H1 (cell line): ENCODE measurements at regions not wholly inside any gene's neighbourhood (a gene's known extent, or its start where the extent isn't known, plus 50 kb on each side); places are given as distances from the start of the nearest gene placed in this dataset.

Experiments
- CTCF ChIA-PET: fragments of 300-600 bp; sonication (Branson Sonifier 250); formaldehyde crosslinking; loops from one replicate; lab custom pipeline; 2021; ENCODE audit not compliant: partially characterized antibody; lab: Charles Lee
- POLR2A ChIA-PET: fragments of 300-600 bp; sonication (Branson Sonifier 250); formaldehyde crosslinking; loops from one replicate; lab custom pipeline; 2021; ENCODE audit warnings: inconsistent platforms; ENCODE audit not compliant: partially characterized antibody; lab: Charles Lee
- DNase-seq, 2 experiments: peaks; one replicate each; pipeline versions ENCODE4 v3.0.0 to v3.0.0-alpha.2; 2010 to 2022; ENCODE audit warnings: low spot score in 2 of 2, low read depth in 1 of 2, mixed read lengths in 1 of 2
- FAIRE-seq: peaks from 2 replicates; lab custom pipeline; 2011; peaks lifted over from hg19 to GRCh38; lab: Jason Lieb, UNC
- H2AFZ ChIP-seq: 2 replicates; pipeline ENCODE4 v1.8.1; 2012; ENCODE audit warnings: low read length, inconsistent platforms
- H2AK5ac ChIP-seq: 2 replicates; pipeline ENCODE4 v1.6.1; 2013; ENCODE audit warnings: low read depth, low read length
- H2BK120ac ChIP-seq: replicated peaks from 2 replicates; pipeline ENCODE3; 2013; ENCODE audit warnings: low read depth, low read length, inconsistent platforms
- H2BK12ac ChIP-seq: 2 replicates; pipeline ENCODE4 v1.6.1; 2013; ENCODE audit warnings: low read depth, low read length
- H2BK15ac ChIP-seq: 2 replicates; pipeline ENCODE4 v1.6.1; 2013; ENCODE audit warnings: low read length
- H2BK20ac ChIP-seq: 2 replicates; pipeline ENCODE4 v1.6.1; 2013; ENCODE audit warnings: low read length
- H2BK5ac ChIP-seq: 2 replicates; pipeline ENCODE4 v1.6.1; 2013; ENCODE audit warnings: low read depth, low read length
- H3K14ac ChIP-seq: 2 replicates; pipeline ENCODE4 v1.6.1; 2013; ENCODE audit warnings: inconsistent platforms; ENCODE audit not compliant: insufficient read length
- H3K18ac ChIP-seq: 2 replicates; pipeline ENCODE4 v1.6.1; 2013; ENCODE audit warnings: low read length; ENCODE audit errors: extremely low read depth
- H3K23ac ChIP-seq: 2 replicates; pipeline ENCODE4 v1.6.1; 2013; ENCODE audit warnings: inconsistent platforms; ENCODE audit not compliant: insufficient read length
- H3K23me2 ChIP-seq: 2 replicates; pipeline ENCODE4 v1.6.1; 2013; ENCODE audit warnings: low read depth, low read length
- H3K27ac ChIP-seq: 2 replicates; pipeline ENCODE4 v1.6.1; 2011; ENCODE audit warnings: low read depth, low read length, inconsistent platforms
- H3K27me3 ChIP-seq, 4 experiments: replicated peaks in 1 of 4; 1 replicate in 1 of 4; 2 replicates in 3 of 4; pipeline versions ENCODE4 v1.6.1 to v1.8.1; 2011 to 2013; ENCODE audit warnings: low read length in 3 of 4, mild to moderate bottlenecking in 3 of 4, inconsistent platforms in 2 of 4, mixed read lengths in 2 of 4, moderate library complexity in 1 of 4; ENCODE audit not compliant: control insufficient read depth in 3 of 4, insufficient read depth in 3 of 4; ENCODE audit errors: extremely low read depth in 1 of 4
- H3K36me3 ChIP-seq, 4 experiments: 2 replicates each; pipeline versions ENCODE4 v1.6.1 to v1.8.1; 2011 to 2013; ENCODE audit warnings: mild to moderate bottlenecking in 4 of 4, low read length in 3 of 4, moderate library complexity in 2 of 4, control low read depth in 1 of 4, inconsistent platforms in 1 of 4; ENCODE audit not compliant: insufficient read depth in 4 of 4, control insufficient read depth in 2 of 4
- H3K4ac ChIP-seq: replicated peaks from 2 replicates; pipeline ENCODE3; 2013; ENCODE audit warnings: low read length, low read depth, mixed read lengths, inconsistent platforms; ENCODE audit not compliant: insufficient read length
- H3K4me1 ChIP-seq, 4 experiments: replicated peaks in 1 of 4; 1 replicate in 1 of 4; 2 replicates in 3 of 4; pipeline versions ENCODE4 v1.6.1 to v1.8.1; 2011 to 2013; ENCODE audit warnings: low read length in 3 of 4, inconsistent platforms in 2 of 4, mixed read lengths in 1 of 4; ENCODE audit not compliant: insufficient read depth in 4 of 4, control insufficient read depth in 3 of 4
- H3K4me2 ChIP-seq, 2 experiments: 2 replicates each; pipeline versions ENCODE4 v1.6.1 to v1.8.1; 2011 to 2013; ENCODE audit warnings: low read depth in 2 of 2, low read length in 2 of 2, control low read depth in 1 of 2, inconsistent platforms in 1 of 2, mild to moderate bottlenecking in 1 of 2; ENCODE audit not compliant: insufficient read depth in 1 of 2
- H3K4me3 ChIP-seq, 4 experiments: fragments of 200-600, 300-600 bp in 1 of 4; sonication (generic), shearing (Covaris generic), sonication (Bioruptor Twin) in 1 of 4; 2 replicates each; pipeline versions ENCODE4 v1.5.1 to v1.8.1; 2011 to 2016; ENCODE audit warnings: low read length in 4 of 4, low read depth in 3 of 4, control low read depth in 2 of 4, inconsistent platforms in 2 of 4, mild to moderate bottlenecking in 2 of 4, mixed read lengths in 1 of 4, moderate library complexity in 1 of 4; ENCODE audit not compliant: insufficient read depth in 2 of 4; ENCODE audit errors: extremely low read depth in 1 of 4
- H3K56ac ChIP-seq: replicated peaks from 2 replicates; pipeline ENCODE3; 2013; ENCODE audit warnings: low read depth, mild to moderate bottlenecking, mixed read lengths, low read length, inconsistent platforms; ENCODE audit not compliant: insufficient read length
- H3K79me1 ChIP-seq: 2 replicates; pipeline ENCODE4 v1.6.1; 2013; ENCODE audit warnings: low read depth, low read length, control low read depth
- H3K79me2 ChIP-seq, 2 experiments: 2 replicates each; pipeline versions ENCODE4 v1.6.1 to v1.8.1; 2012 to 2013; ENCODE audit warnings: low read length in 2 of 2, mild to moderate bottlenecking in 2 of 2, inconsistent platforms in 1 of 2; ENCODE audit not compliant: insufficient read depth in 2 of 2, control insufficient read depth in 1 of 2
- H3K9ac ChIP-seq, 4 experiments: replicated peaks in 1 of 4; 1 replicate in 1 of 4; 2 replicates in 3 of 4; pipeline versions ENCODE4 v1.6.1 to v1.8.1; 2011 to 2013; ENCODE audit warnings: low read depth in 3 of 4, low read length in 3 of 4, control low read depth in 2 of 4, mild to moderate bottlenecking in 2 of 4, moderate library complexity in 2 of 4, inconsistent platforms in 1 of 4; ENCODE audit errors: extremely low read depth in 1 of 4
- H3K9me3 ChIP-seq, 2 experiments: 2 replicates each; pipeline versions ENCODE4 v1.6.1 to v1.8.1; 2012 to 2013; ENCODE audit warnings: mild to moderate bottlenecking in 2 of 2, moderate library complexity in 2 of 2, control low read depth in 1 of 2, inconsistent platforms in 1 of 2, low read depth in 1 of 2, low read length in 1 of 2, mixed read lengths in 1 of 2; ENCODE audit not compliant: insufficient read depth in 2 of 2
- H4K20me1 ChIP-seq, 2 experiments: replicated peaks in 1 of 2; 2 replicates each; pipeline versions ENCODE3 to v1.8.1; 2011 to 2013; ENCODE audit warnings: inconsistent platforms in 2 of 2, low read length in 2 of 2, mild to moderate bottlenecking in 1 of 2; ENCODE audit not compliant: insufficient read depth in 2 of 2, control insufficient read depth in 1 of 2
- H4K5ac ChIP-seq: 2 replicates; pipeline ENCODE4 v1.6.1; 2013; ENCODE audit warnings: low read length, low read depth, mixed read lengths, inconsistent platforms; ENCODE audit not compliant: insufficient read length
- H4K8ac ChIP-seq: 2 replicates; pipeline ENCODE4 v1.8.0; 2013; ENCODE audit warnings: mild to moderate bottlenecking, moderate library complexity, low read length, inconsistent platforms; ENCODE audit not compliant: insufficient read depth; ENCODE audit errors: extremely low read depth
- H4K91ac ChIP-seq: replicated peaks from 2 replicates; pipeline ENCODE3; 2013; ENCODE audit warnings: low read length, mixed read lengths, inconsistent platforms; ENCODE audit not compliant: insufficient read length
- KDM1A ChIP-seq: fragments of 200-600, 300-600 bp; sonication (generic); IDR thresholded peaks from 2 replicates; pipeline ENCODE4 v1.7.1; 2016; ENCODE audit warnings: mild to moderate bottlenecking, low read length, borderline replicate concordance
- KDM5A ChIP-seq: fragments of 200-600 bp; IDR thresholded peaks from 2 replicates; pipeline ENCODE4 v1.7.1; 2012; ENCODE audit warnings: mild to moderate bottlenecking, low read length, inconsistent platforms, mixed read lengths
- RFX5 ChIP-seq: IDR thresholded peaks from 2 replicates; pipeline ENCODE4 v1.6.1; 2011; ENCODE audit warnings: low read depth, low read length, improper control_type of control experiment, borderline replicate concordance
- SP4 ChIP-seq: IDR thresholded peaks from 2 replicates; pipeline ENCODE4 v1.6.1; 2012; ENCODE audit warnings: low read length, inconsistent platforms
- TBP ChIP-seq: IDR thresholded peaks from 2 replicates; pipeline ENCODE4 v1.6.1; 2011; ENCODE audit warnings: low read depth, low read length, improper control_type of control experiment
- TEAD4 ChIP-seq: IDR thresholded peaks from 2 replicates; pipeline ENCODE4 v1.6.1; 2012; ENCODE audit warnings: low read depth, low read length, inconsistent platforms, mixed read lengths
- WGBS, 2 experiments: shearing (Covaris generic) in 1 of 2; methylation state at CpG; one replicate each; pipeline versions ENCODE4 v1.1.6 to v1.1.7; 2013 to 2015; ENCODE audit warnings: low lambda C conversion rate in 2 of 2, mixed read lengths in 2 of 2, inconsistent platforms in 1 of 2, low coverage in 1 of 2, missing lambda C conversion rate in 1 of 2; ENCODE audit not compliant: insufficient replicate concordance in 2 of 2, insufficient coverage in 1 of 2, insufficient read length in 1 of 2; ENCODE audit errors: extremely low coverage in 1 of 2, missing lambda C conversion rate in 1 of 2; 5-methylcytosine and 5-hydroxymethylcytosine counted together

GRCh38 chr20:50295345-50295744 is 104.7 kb downstream of the CEBPB start:
- Histone ChIP-seq H3K4me3 (no peak overlapping the region), H2AFZ (no peak overlapping the region), H2BK15ac (no peak overlapping the region), H3K9me3 (no peaks in the 10 kb centered on the region), H3K4me2 (no peak overlapping the region), H3K79me1 (no peaks in the 10 kb centered on the region), H2BK120ac (no peak overlapping the region), H4K20me1 (no peaks in the 10 kb centered on the region), H3K14ac (no peak overlapping the region), H3K9ac (no peak overlapping the region), H2BK5ac (no peak overlapping the region), H3K79me2 (no peaks in the 10 kb centered on the region), H4K5ac (no peak overlapping the region), H3K27me3 (no peaks in the 10 kb centered on the region), H3K18ac (no peak overlapping the region), H2BK12ac (no peak overlapping the region), H4K8ac (no peak overlapping the region), H3K27ac (no peak overlapping the region), H3K23me2 (no peaks in the 10 kb centered on the region), H2BK20ac (no peak overlapping the region), H3K56ac (no peak overlapping the region), H3K4ac (no peak overlapping the region), H2AK5ac (no peak overlapping the region), H4K91ac (no peak overlapping the region), H3K4me1 (peaks cover 0 to 4% (median 0%) of the 10 kb centered on the region in 4 experiments; a peak in 4 of 7 replicates), H3K36me3 (no peaks in the 10 kb centered on the region), H3K23ac (no peak overlapping the region)
- DNase-seq (no peak), FAIRE-seq (no peak)
- TF ChIP-seq TEAD4: no peak
- no peak for TF ChIP-seq TBP
- TF ChIP-seq KDM5A: no peak
- TF ChIP-seq RFX5: no peak
- no peak for TF ChIP-seq SP4
- no peak for TF ChIP-seq KDM1A
- POLR2A ChIA-PET: interaction anchor here (1.6 kb wide), 1 partner anchor 9 kb away, joined by 4 read pairs; no protein-coding TSS in a partner anchor
- CTCF ChIA-PET: interaction anchor here (0.8 to 7.0 kb wide), 5 partner anchors 11 to 168 kb away, joined by 3 to 61 read pairs (median 3); no protein-coding TSS in a partner anchor
- 84% methylated on average over 5 of the region's 5 CpGs; no CpG with 5 or more reads in 1 of the 2 experiments for WGBS, 2 experiments
